Mucosa of descending colon (tissue), 3 donors: ENCODE measurements at regions not wholly inside any gene's neighbourhood (a gene's known extent, or its start where the extent isn't known, plus 50 kb on each side); places are given as distances from the start of the nearest gene placed in this dataset.

Experiments
- ATAC-seq: fragments of 200-7000 bp; cut with Tn5 transposase; one replicate; pipeline ENCODE4 v1.9.1; 2020; ENCODE audit warnings: mild to moderate bottlenecking, moderate library complexity
- DNase-seq, 3 donors: peaks; one replicate each; pipeline ENCODE4 v3.0.0-alpha.2; 2020
- H3K36me3 ChIP-seq: fragments of 200-600 bp; one replicate; pipeline ENCODE4 v1.8.0; 2021; ENCODE audit warnings: low read depth, mild to moderate bottlenecking
- H3K4me1 ChIP-seq: fragments of 200-600 bp; one replicate; pipeline ENCODE4 v1.8.0; 2021; ENCODE audit warnings: low read depth, mild to moderate bottlenecking
- H3K4me3 ChIP-seq: fragments of 200-600 bp; one replicate; pipeline ENCODE4 v1.8.0; 2021; ENCODE audit warnings: mild to moderate bottlenecking
- H3K9me3 ChIP-seq: fragments of 200-600 bp; one replicate; pipeline ENCODE4 v1.8.0; 2021; ENCODE audit warnings: mild to moderate bottlenecking
- CTCF ChIP-seq: fragments of 200-600 bp; IDR thresholded peaks from one replicate; pipeline ENCODE4 v1.8.0; 2022; ENCODE audit warnings: antibody characterized with exemption, mild to moderate bottlenecking
- intact Hi-C, 2 donors: fragments of 100-400 bp; cut with DNase I in 1 of 2; cut with micrococcal nuclease in 1 of 2; formaldehyde crosslinking; loops; one replicate each; pipeline versions ENCODE4 v1.11.0 to v1.11.1; 2022; cut with DNase I, micrococcal nuclease
- donor health status: DM: no; HTN: no; CAD: no; lungs with moderate emphysema.
- donor health status: DM: no; HTN: no; CAD: no.
- donor health status: DM: no; HTN: yes; CAD: no.

GRCh38 chr6:79833264-79833963, 113.9 kb downstream of the ELOVL4 start:
- no peaks in the 10 kb centered on the region for H3K9me3 ChIP-seq
- intact Hi-C loops = no loop called here

GRCh38 chr6:79832723-79833122, 114.6 kb downstream of the ELOVL4 start:
- Histone ChIP-seq H3K9me3 (no peaks in the 10 kb centered on the region), H3K4me1 (no peaks in the 10 kb centered on the region), H3K36me3 (no peaks in the 10 kb centered on the region), H3K4me3 (no peak overlapping the region)
- TF ChIP-seq CTCF = no peak
- intact Hi-C loops = no loop called here
- no peak for DNase-seq
- ATAC-seq = no peak

More at GRCh38 chr6:79833264-79833963, 113.9 kb downstream of the ELOVL4 start:
- ATAC-seq (no peak), DNase-seq (no peak)
- H3K36me3 ChIP-seq = no peaks in the 10 kb centered on the region
- H3K4me1 ChIP-seq = no peaks in the 10 kb centered on the region
- H3K4me3 ChIP-seq = no peak overlapping the region
- no peak for TF ChIP-seq CTCF

GRCh38 chr6:79824202-79824601, 123.2 kb downstream of the ELOVL4 start:
- no peak for DNase-seq
- intact Hi-C loops = no loop called here
- ATAC-seq = no peak
- no peaks in the 10 kb centered on the region for H3K36me3 ChIP-seq
- H3K4me1 ChIP-seq = no peaks in the 10 kb centered on the region
- H3K9me3 ChIP-seq = no peaks in the 10 kb centered on the region
- H3K4me3 ChIP-seq = no peak overlapping the region
- no peak for TF ChIP-seq CTCF

GRCh38 chr6:79821859-79822258, 125.5 kb downstream of the ELOVL4 start:
- no peaks in the 10 kb centered on the region for H3K4me1 ChIP-seq
- H3K36me3 ChIP-seq = no peaks in the 10 kb centered on the region
- DNase-seq (no peak), ATAC-seq (no peak)
- H3K9me3 ChIP-seq = no peaks in the 10 kb centered on the region
- intact Hi-C loops = no loop called here
- H3K4me3 ChIP-seq = no peak overlapping the region
- no peak for TF ChIP-seq CTCF

- H3K4me3 ChIP-seq = no peak overlapping the region
- no peak for DNase-seq
- intact Hi-C loops = no loop called here
- H3K4me1 ChIP-seq = no peaks in the 10 kb centered on the region
- ATAC-seq = no peak
- TF ChIP-seq CTCF = no peak
- no peaks in the 10 kb centered on the region for H3K36me3 ChIP-seq
- H3K9me3 ChIP-seq = no peaks in the 10 kb centered on the region
These were observed 128.9 kb downstream of the ELOVL4 start for GRCh38 chr6:79818471-79818870.

- no peaks in the 10 kb centered on the region for H3K4me1 ChIP-seq
These were observed 132.4 kb downstream of the ELOVL4 start for GRCh38 chr6:79814940-79815339.

More at GRCh38 chr6:79814940-79815339, 132.4 kb downstream of the ELOVL4 start:
- Histone ChIP-seq H3K9me3 (no peaks in the 10 kb centered on the region), H3K36me3 (no peaks in the 10 kb centered on the region), H3K4me3 (no peak overlapping the region)
- ATAC-seq (no peak), DNase-seq (no peak)
- no peak for TF ChIP-seq CTCF
- intact Hi-C loops = no loop called here
